A673 (cell line): ENCODE measurements at regions not wholly inside any gene's neighbourhood (a gene's known extent, or its start where the extent isn't known, plus 50 kb on each side); places are given as distances from the start of the nearest gene placed in this dataset.

Source experiments
- BruUV-seq: library from RNA; stranded (reverse); fragments of 400-500 nt; replicated peaks from 2 replicates; lab custom pipeline; 2021; lab: Mats Ljungman, UMichigan
- CTCF ChIA-PET: fragments of 300-600 bp; sonication (Branson Sonifier 250); formaldehyde crosslinking; loops from one replicate; lab custom pipeline; 2022; ENCODE audit warnings: antibody characterized with exemption; lab: Charles Lee
- POLR2A ChIA-PET: fragments of 300-600 bp; sonication (Branson Sonifier 250); formaldehyde crosslinking; loops from one replicate; lab custom pipeline; 2022; ENCODE audit warnings: antibody characterized with exemption; ENCODE audit not compliant: low non-redundant PET; lab: Charles Lee
- DNase-seq: peaks from one replicate; pipeline ENCODE4 v3.0.0-alpha.2; 2015; ENCODE audit warnings: low spot score
- H3K27ac ChIP-seq: fragments of 200-600 bp; sonication (generic); 2 replicates; pipeline ENCODE4 v1.5.1; 2016; ENCODE audit warnings: mixed run types, low read depth, mild to moderate bottlenecking, mixed read lengths, antibody characterized with exemption, low read length; ENCODE audit not compliant: poor library complexity, severe bottlenecking
- H3K27me3 ChIP-seq: fragments of 200-600 bp; sonication (generic); replicated peaks from 2 replicates; pipeline ENCODE4 v1.6.1; 2017; ENCODE audit warnings: mixed run types, low read depth, mild to moderate bottlenecking, mixed read lengths, antibody characterized with exemption, low read length; ENCODE audit not compliant: insufficient read depth, poor library complexity
- H3K36me3 ChIP-seq: fragments of 200-600 bp; sonication (generic); 2 replicates; pipeline ENCODE4 v1.6.1; 2016; ENCODE audit warnings: mixed run types, mild to moderate bottlenecking, mixed read lengths, antibody characterized with exemption, low read length; ENCODE audit not compliant: insufficient read depth, poor library complexity, severe bottlenecking
- H3K4me1 ChIP-seq: fragments of 200-600 bp; sonication (generic); 2 replicates; pipeline ENCODE4 v1.6.1; 2017; ENCODE audit warnings: mixed run types, mild to moderate bottlenecking, mixed read lengths, antibody characterized with exemption, low read length; ENCODE audit not compliant: insufficient read depth, poor library complexity, severe bottlenecking
- H3K4me3 ChIP-seq: fragments of 200-600 bp; sonication (generic); 2 replicates; pipeline ENCODE4 v1.5.1; 2016; ENCODE audit warnings: low read depth, mixed run types, mild to moderate bottlenecking, mixed read lengths, low read length; ENCODE audit not compliant: poor library complexity, severe bottlenecking
- H3K9me3 ChIP-seq: fragments of 200-600 bp; sonication (generic); 2 replicates; pipeline ENCODE4 v1.6.1; 2016; ENCODE audit warnings: mixed run types, low read depth, mild to moderate bottlenecking, mixed read lengths, antibody characterized with exemption, low read length; ENCODE audit not compliant: poor library complexity, severe bottlenecking
- CTCF ChIP-seq: fragments of 300-800, 200-600 bp; sonication (generic); conservative IDR thresholded peaks from 2 replicates; pipeline ENCODE4 v1.5.1; 2017; ENCODE audit warnings: low read depth, mild to moderate bottlenecking, antibody characterized with exemption, low read length, moderate library complexity, mixed read lengths
- EZH2 ChIP-seq: fragments of 200-600 bp; sonication (generic); IDR thresholded peaks from 2 replicates; pipeline ENCODE4 v1.6.1; 2017; ENCODE audit warnings: borderline replicate concordance, low read depth, mild to moderate bottlenecking, mixed read lengths, antibody characterized with exemption, low read length; ENCODE audit not compliant: poor library complexity, severe bottlenecking
- intact Hi-C: fragments of 100-400 bp; cut with micrococcal nuclease; formaldehyde crosslinking; loops from one replicate; pipeline ENCODE4 v1.10.0; 2022; ENCODE audit not compliant: unreplicated experiment

DNA sequence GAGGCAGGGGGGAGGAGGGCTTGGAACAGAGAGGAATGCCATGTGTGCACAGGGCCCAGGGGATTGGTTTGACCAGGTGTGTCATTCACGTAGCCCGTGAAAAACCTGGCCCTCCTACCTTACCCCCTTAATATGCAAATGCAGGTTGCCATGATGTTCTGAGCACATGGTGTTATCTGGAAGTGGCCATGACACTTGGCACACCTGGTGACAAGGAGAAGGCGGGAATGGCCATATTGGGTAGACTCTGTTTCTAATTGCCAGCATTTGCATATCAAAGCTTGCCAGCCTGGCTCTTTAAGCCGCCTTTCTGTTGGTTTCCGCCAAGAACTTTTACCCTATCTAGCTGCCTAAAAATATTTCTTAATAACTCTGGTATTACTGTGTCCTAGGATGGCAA lies 202.1 kb upstream of the DPH6 start:
- Histone ChIP-seq H3K9me3 (no peaks in the 10 kb centered on the region), H3K27ac (no peak overlapping the region), H3K4me3 (no peak overlapping the region), H3K36me3 (no peaks in the 10 kb centered on the region), H3K4me1 (peaks cover 5% of the 10 kb centered on the region), H3K27me3 (no peaks in the 10 kb centered on the region)
- ChIA-PET POLR2A (no interaction called here), CTCF (no interaction called here)
- no TSS peak for BruUV-seq
- no peak for TF ChIP-seq CTCF
- no peak for TF ChIP-seq EZH2
- intact Hi-C loops = no loop called here
- no peak for DNase-seq

DNA sequence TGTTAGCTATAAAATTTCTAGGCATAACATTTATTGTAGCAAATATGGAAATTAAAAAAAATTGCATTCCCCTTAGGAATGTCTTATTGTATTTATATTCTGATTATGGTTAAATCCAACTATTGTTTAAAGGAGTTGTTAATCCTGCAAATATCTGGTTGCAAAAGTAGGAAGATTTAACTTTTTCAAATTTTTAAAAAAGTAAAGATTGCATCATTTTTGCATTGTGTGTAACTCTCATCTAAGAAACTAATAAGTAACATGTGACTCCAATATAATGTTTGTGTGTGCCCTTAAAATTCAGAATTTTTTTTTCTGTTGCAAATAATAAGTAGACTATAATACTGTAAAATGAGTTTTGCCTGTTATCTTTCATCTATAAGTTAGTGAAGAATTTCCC lies 204.1 kb upstream of the DPH6 start:
- H3K27ac ChIP-seq = no peak overlapping the region
- H3K36me3 ChIP-seq = no peaks in the 10 kb centered on the region
- ChIA-PET CTCF (interaction anchor here (2.2 kb wide), 1 partner anchor 162 kb away, joined by 11 read pairs; no protein-coding TSS in a partner anchor), POLR2A (no interaction called here)
- peaks cover 5% of the 10 kb centered on the region for H3K4me1 ChIP-seq
- H3K9me3 ChIP-seq = no peaks in the 10 kb centered on the region
- TF ChIP-seq CTCF = no peak
- no peak for TF ChIP-seq EZH2
- intact Hi-C loops = loop anchor here (2.0 to 10.0 kb wide), 3 partner anchors 163 to 1355 kb away; partner anchors contain the start of gene MEIS2
- no peak for DNase-seq
- no peak overlapping the region for H3K4me3 ChIP-seq
- BruUV-seq = no TSS peak
- H3K27me3 ChIP-seq = no peaks in the 10 kb centered on the region

GRCh38 chr15:35751413-35752133 lies 205.6 kb upstream of the DPH6 start:
- intact Hi-C loops = loop anchor here (2.0 to 10.0 kb wide), 3 partner anchors 161 to 1353 kb away; partner anchors contain the start of gene MEIS2
- H3K9me3 ChIP-seq = no peaks in the 10 kb centered on the region
- no peaks in the 10 kb centered on the region for H3K36me3 ChIP-seq
- CTCF ChIA-PET = interaction anchor here (0.5 to 2.2 kb wide), 9 partner anchors 11 to 463 kb away, joined by 3 to 11 read pairs (median 4); partner anchors contain the start of gene DPH6
- H3K27me3 ChIP-seq = no peaks in the 10 kb centered on the region
- DNase-seq = peak; percentile 86
- no TSS peak for BruUV-seq
- peak overlapping the region; percentile 6 for H3K4me3 ChIP-seq
- H3K4me1 ChIP-seq = peaks cover 5% of the 10 kb centered on the region
- no peak overlapping the region for H3K27ac ChIP-seq
- TF ChIP-seq EZH2 (no peak), CTCF (peak; percentile 86)
- POLR2A ChIA-PET = no interaction called here
